PC-9 (cell line): ENCODE measurements at regions not wholly inside any gene's neighbourhood (a gene's known extent, or its start where the extent isn't known, plus 50 kb on each side); places are given as distances from the start of the nearest gene placed in this dataset.

Source experiments
- BruUV-seq: library from RNA; stranded (reverse); fragments of 400-500 nt; replicated peaks from 2 replicates; lab custom pipeline; 2021; lab: Mats Ljungman, UMichigan
- CTCF ChIA-PET: fragments of 300-600 bp; sonication (Branson Sonifier 250); formaldehyde crosslinking; loops from one replicate; lab custom pipeline; 2022; ENCODE audit warnings: antibody characterized with exemption; lab: Charles Lee
- POLR2A ChIA-PET: fragments of 300-600 bp; sonication (Branson Sonifier 250); formaldehyde crosslinking; loops from one replicate; lab custom pipeline; 2022; ENCODE audit warnings: antibody characterized with exemption; ENCODE audit not compliant: unreplicated experiment; lab: Charles Lee
- DNase-seq, 2 experiments: peaks; one replicate each; pipeline versions ENCODE4 v3.0.0 to v3.0.0-alpha.2; 2015 to 2022; ENCODE audit warnings: mixed read lengths in 1 of 2
- H2AFZ ChIP-seq: fragments of 200-600 bp; sonication (generic); 2 replicates; pipeline ENCODE4 v1.8.1; 2017; ENCODE audit warnings: antibody characterized with exemption
- H3F3A ChIP-seq: fragments of 200-600 bp; sonication (generic); 2 replicates; pipeline ENCODE4 v1.8.1; 2017; ENCODE audit warnings: antibody characterized with exemption, mild to moderate bottlenecking, low read depth; ENCODE audit not compliant: insufficient read depth
- H3K27ac ChIP-seq: fragments of 200-600 bp; sonication (generic); 2 replicates; pipeline ENCODE4 v1.6.1; 2016; ENCODE audit warnings: mixed run types
- H3K27me3 ChIP-seq: fragments of 200-600 bp; sonication (generic); 2 replicates; pipeline ENCODE4 v1.6.1; 2016; ENCODE audit warnings: low read depth, mixed run types; ENCODE audit not compliant: insufficient read depth
- H3K36me3 ChIP-seq: fragments of 200-600 bp; sonication (generic); 2 replicates; pipeline ENCODE4 v1.6.1; 2016; ENCODE audit warnings: low read depth, mixed run types
- H3K4me1 ChIP-seq: fragments of 200-600 bp; sonication (generic); replicated peaks from 2 replicates; pipeline ENCODE4 v1.6.1; 2016; ENCODE audit warnings: mixed run types; ENCODE audit not compliant: insufficient read depth
- H3K4me2 ChIP-seq: fragments of 200-600 bp; sonication (generic); 2 replicates; pipeline ENCODE4 v1.6.1; 2017; ENCODE audit warnings: mixed run types
- H3K4me3 ChIP-seq: fragments of 200-600 bp; sonication (generic); 2 replicates; pipeline ENCODE4 v1.6.1; 2016; ENCODE audit warnings: mixed run types
- H3K79me2 ChIP-seq: fragments of 200-600 bp; sonication (generic); 2 replicates; pipeline ENCODE4 v1.6.1; 2017; ENCODE audit warnings: low read depth, mixed run types
- H3K9me2 ChIP-seq: fragments of 200-600 bp; sonication (generic); 2 replicates; pipeline ENCODE4 v1.8.1; 2017; ENCODE audit warnings: mild to moderate bottlenecking; ENCODE audit not compliant: insufficient read depth
- H3K9me3 ChIP-seq: fragments of 200-600 bp; sonication (generic); 2 replicates; pipeline ENCODE4 v1.8.1; 2016; ENCODE audit warnings: low read depth; ENCODE audit not compliant: insufficient read depth
- H4K20me1 ChIP-seq: fragments of 200-600 bp; sonication (generic); 2 replicates; pipeline ENCODE4 v1.8.1; 2017; ENCODE audit not compliant: insufficient read depth
- EZH2 ChIP-seq: fragments of 200-600 bp; sonication (generic); IDR thresholded peaks from 2 replicates; pipeline ENCODE4 v1.8.0; 2017; ENCODE audit warnings: antibody characterized with exemption, low read depth
- intact Hi-C: fragments of 100-400 bp; cut with micrococcal nuclease; formaldehyde crosslinking; loops from one replicate; pipeline ENCODE4 v1.10.0; 2022; ENCODE audit not compliant: unreplicated experiment
- TF ChIP-seq, protein P1 (sequence below): fragments of 200-600 bp; sonication (generic); conservative IDR thresholded peaks from 2 replicates; pipeline ENCODE4 v1.6.1; 2017; ENCODE audit warnings: mixed run types, antibody characterized with exemption, mild to moderate bottlenecking, moderate library complexity

DNA sequence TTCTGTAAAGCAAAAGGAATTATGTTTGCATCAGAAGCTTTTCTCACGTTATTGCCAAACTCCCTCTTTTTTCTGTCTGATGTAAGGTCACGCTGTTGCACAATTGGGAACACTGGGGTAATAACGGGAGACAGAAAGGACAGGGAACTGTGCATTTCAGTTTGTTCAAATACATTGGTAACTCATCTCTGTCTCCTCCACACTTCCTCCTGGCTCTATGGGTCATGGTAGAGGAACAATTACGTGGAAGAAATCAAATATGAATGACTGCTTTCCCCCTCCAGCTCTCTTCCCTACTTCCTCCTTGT, 132.2 kb upstream of the TNFAIP3 start:
- BruUV-seq, result no TSS peak
- no peak overlapping the region for H2AFZ ChIP-seq
- no peaks in the 10 kb centered on the region for H3K27me3 ChIP-seq
- no peak overlapping the region for H3K27ac ChIP-seq
- H3K79me2 ChIP-seq, result no peaks in the 10 kb centered on the region
- no peaks in the 10 kb centered on the region for H3K36me3 ChIP-seq
- TF ChIP-seq, protein P1, sequence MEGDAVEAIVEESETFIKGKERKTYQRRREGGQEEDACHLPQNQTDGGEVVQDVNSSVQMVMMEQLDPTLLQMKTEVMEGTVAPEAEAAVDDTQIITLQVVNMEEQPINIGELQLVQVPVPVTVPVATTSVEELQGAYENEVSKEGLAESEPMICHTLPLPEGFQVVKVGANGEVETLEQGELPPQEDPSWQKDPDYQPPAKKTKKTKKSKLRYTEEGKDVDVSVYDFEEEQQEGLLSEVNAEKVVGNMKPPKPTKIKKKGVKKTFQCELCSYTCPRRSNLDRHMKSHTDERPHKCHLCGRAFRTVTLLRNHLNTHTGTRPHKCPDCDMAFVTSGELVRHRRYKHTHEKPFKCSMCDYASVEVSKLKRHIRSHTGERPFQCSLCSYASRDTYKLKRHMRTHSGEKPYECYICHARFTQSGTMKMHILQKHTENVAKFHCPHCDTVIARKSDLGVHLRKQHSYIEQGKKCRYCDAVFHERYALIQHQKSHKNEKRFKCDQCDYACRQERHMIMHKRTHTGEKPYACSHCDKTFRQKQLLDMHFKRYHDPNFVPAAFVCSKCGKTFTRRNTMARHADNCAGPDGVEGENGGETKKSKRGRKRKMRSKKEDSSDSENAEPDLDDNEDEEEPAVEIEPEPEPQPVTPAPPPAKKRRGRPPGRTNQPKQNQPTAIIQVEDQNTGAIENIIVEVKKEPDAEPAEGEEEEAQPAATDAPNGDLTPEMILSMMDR, result no peak
- TF ChIP-seq EZH2, result no peak
- H3F3A ChIP-seq, result peaks cover 31% of the 10 kb centered on the region
- H3K4me2 ChIP-seq, result no peak overlapping the region
- CTCF ChIA-PET, result no interaction called here
- H3K9me3 ChIP-seq, result no peaks in the 10 kb centered on the region
- no peak overlapping the region for H3K4me3 ChIP-seq
- peaks cover 42% of the 10 kb centered on the region for H3K4me1 ChIP-seq
- no peaks in the 10 kb centered on the region for H4K20me1 ChIP-seq
- DNase-seq, result no peak
- intact Hi-C loops, result no loop called here
- POLR2A ChIA-PET, result no interaction called here
- H3K9me2 ChIP-seq, result no peaks in the 10 kb centered on the region

DNA sequence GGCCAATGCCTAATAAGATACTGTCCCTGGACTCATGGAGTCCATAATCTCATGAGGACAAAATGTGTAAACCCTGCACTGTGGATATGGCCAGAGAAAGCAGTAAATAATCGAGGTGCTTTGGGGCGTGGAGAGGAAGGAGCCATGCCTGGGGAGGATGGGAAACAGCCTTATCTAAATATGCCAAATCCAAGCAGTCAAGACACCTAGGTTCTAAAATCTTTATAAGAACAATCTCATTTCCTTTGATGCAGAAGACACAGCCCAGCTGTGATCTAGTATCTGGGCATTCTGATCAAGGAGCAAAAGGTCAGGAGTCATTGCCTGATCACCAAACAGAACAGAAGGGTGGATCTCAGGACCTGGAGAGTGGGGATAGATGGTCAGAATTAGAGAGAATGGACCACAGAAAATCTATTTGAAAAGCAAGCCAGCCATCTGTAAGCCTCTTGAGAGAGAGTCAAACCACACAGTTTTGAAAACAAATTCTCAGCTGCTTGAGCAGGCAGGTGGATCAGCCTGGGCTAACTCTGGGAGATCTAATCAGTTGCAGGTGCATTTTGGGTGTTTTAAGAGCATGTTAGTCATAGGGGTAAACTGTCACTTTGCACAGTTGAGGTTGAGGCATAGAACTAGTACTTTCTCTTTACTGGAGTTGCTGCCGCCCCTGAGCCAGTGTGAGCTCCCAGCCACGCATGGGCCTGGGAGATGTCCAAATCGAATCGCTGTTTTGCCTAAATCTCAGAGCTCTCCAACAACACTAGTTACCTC, 130.8 kb upstream of the TNFAIP3 start:
- intact Hi-C loops, result no loop called here
- no peaks in the 10 kb centered on the region for H4K20me1 ChIP-seq
- DNase-seq, result no peak
- H3K4me1 ChIP-seq, result peaks cover 28% of the 10 kb centered on the region
- no peak overlapping the region for H3K27ac ChIP-seq
- POLR2A ChIA-PET, result interaction anchor here (0.6 kb wide), 1 partner anchor 14 kb away, joined by 3 read pairs; no protein-coding TSS in a partner anchor
- H3K9me3 ChIP-seq, result no peaks in the 10 kb centered on the region
- no peaks in the 10 kb centered on the region for H3K36me3 ChIP-seq
- no peaks in the 10 kb centered on the region for H3K9me2 ChIP-seq
- TF ChIP-seq, protein P1, result no peak
- no peak for TF ChIP-seq EZH2
- no peaks in the 10 kb centered on the region for H3K27me3 ChIP-seq
- no peaks in the 10 kb centered on the region for H3K79me2 ChIP-seq
- H2AFZ ChIP-seq, result no peak overlapping the region
- peaks cover 22% of the 10 kb centered on the region; the same call in 1 of the 2 replicates for H3F3A ChIP-seq
- no peak overlapping the region for H3K4me2 ChIP-seq
- no peak overlapping the region for H3K4me3 ChIP-seq
- no TSS peak for BruUV-seq
- CTCF ChIA-PET, result no interaction called here

DNA sequence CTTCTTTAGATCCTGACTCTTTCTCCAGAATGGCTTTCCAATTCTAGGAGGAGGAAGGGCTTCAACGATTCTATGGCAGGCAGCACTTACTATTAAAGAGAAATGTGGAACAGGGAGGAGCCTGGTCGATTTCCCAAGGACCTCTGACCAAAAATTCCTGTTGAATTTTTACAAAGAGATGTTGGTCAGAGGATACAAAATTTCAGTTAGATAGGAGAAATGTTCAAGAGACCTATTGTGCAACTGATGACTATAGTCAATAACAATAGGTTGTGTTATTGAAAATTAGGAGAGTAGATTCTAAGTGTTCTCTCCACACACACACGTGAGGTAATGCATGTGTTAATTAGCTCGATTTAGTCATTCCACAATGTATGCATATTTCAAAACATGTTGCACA, 130.1 kb upstream of the TNFAIP3 start:
- Histone ChIP-seq H2AFZ (no peak overlapping the region), H3K27me3 (no peaks in the 10 kb centered on the region), H3K9me3 (no peaks in the 10 kb centered on the region), H3F3A (peaks cover 15% of the 10 kb centered on the region; the same call in 1 of the 2 replicates), H4K20me1 (no peaks in the 10 kb centered on the region), H3K36me3 (no peaks in the 10 kb centered on the region), H3K27ac (no peak overlapping the region), H3K4me2 (no peak overlapping the region), H3K9me2 (no peaks in the 10 kb centered on the region), H3K79me2 (no peaks in the 10 kb centered on the region), H3K4me1 (peaks cover 21% of the 10 kb centered on the region), H3K4me3 (no peak overlapping the region)
- intact Hi-C loops, result no loop called here
- TF ChIP-seq, protein P1, result no peak
- no peak for TF ChIP-seq EZH2
- no peak for DNase-seq
- no TSS peak for BruUV-seq
- ChIA-PET CTCF (no interaction called here), POLR2A (no interaction called here)
